ENCODE measurements at regions not wholly inside any gene's neighbourhood (a gene's known extent, or its start where the extent isn't known, plus 50 kb on each side); places are given as distances from the start of the nearest gene placed in this dataset.

- no peak for DNase-seq
These were observed 196.6 kb downstream of the CYP26B1 start for GRCh38 chr2:71951083-71951468.

GRCh38 chr2:71950256-71951082, 197.2 kb downstream of the CYP26B1 start:
- no peak for DNase-seq

- DNase-seq, result no peak
These were observed 198.2 kb downstream of the CYP26B1 start for GRCh38 chr2:71949537-71949798.

GRCh38 chr2:71948781-71949536, 198.7 kb downstream of the CYP26B1 start:
- peak; percentile 73 for DNase-seq

GRCh38 chr2:71947809-71948208, 199.9 kb downstream of the CYP26B1 start:
- no peak for DNase-seq

GRCh38 chr2:71945603-71945959, 202.1 kb downstream of the CYP26B1 start:
- no peak for DNase-seq

- peak; percentile 61 for DNase-seq
These were observed 202.7 kb downstream of the CYP26B1 start for GRCh38 chr2:71944806-71945602.

- DNase-seq, result no peak
These were observed 203.5 kb downstream of the CYP26B1 start for GRCh38 chr2:71944183-71944550.

GRCh38 chr2:71943238-71944182, 204.2 kb downstream of the CYP26B1 start:
- DNase-seq, result no peak

- DNase-seq, result no peak
These were observed 205.7 kb downstream of the CYP26B1 start for GRCh38 chr2:71941726-71942525.

- DNase-seq, result no peak
These were observed 207.0 kb downstream of the CYP26B1 start for GRCh38 chr2:71940695-71941094.

GRCh38 chr2:71939588-71940535, 207.8 kb downstream of the CYP26B1 start:
- no peak for DNase-seq

GRCh38 chr2:71938659-71939587, 208.7 kb downstream of the CYP26B1 start:
- DNase-seq, result no peak

- no peak for DNase-seq
These were observed 209.6 kb downstream of the CYP26B1 start for GRCh38 chr2:71938108-71938507.

- DNase-seq, result no peak
These were observed 210.3 kb downstream of the CYP26B1 start for GRCh38 chr2:71937396-71937795.

- no peak for DNase-seq
These were observed 211.3 kb downstream of the CYP26B1 start for GRCh38 chr2:71936076-71937030.

GRCh38 chr2:71935262-71935848, 212.3 kb downstream of the CYP26B1 start:
- peak; percentile 77 for DNase-seq

Measured in fibroblast of skin of right biceps (primary cell).